Lower leg skin (tissue), 3 donors: ENCODE measurements at regions not wholly inside any gene's neighbourhood (a gene's known extent, or its start where the extent isn't known, plus 50 kb on each side); places are given as distances from the start of the nearest gene placed in this dataset.

Source experiments
- POLR2A ChIP-seq, 2 donors: fragments of 450-650 bp; IDR thresholded peaks; one replicate each; pipeline ENCODE4 v1.6.1; 2016 to 2017; ENCODE audit warnings: antibody characterized with exemption in 2 of 2, mild to moderate bottlenecking in 1 of 2, moderate library complexity in 1 of 2
- TF ChIP-seq, protein P1 (sequence below), 3 donors: fragments of 450-650 bp; IDR thresholded peaks; one replicate each; pipeline ENCODE4 v1.5.1; 2016; ENCODE audit warnings: antibody characterized with exemption in 3 of 3, mild to moderate bottlenecking in 3 of 3, moderate library complexity in 2 of 3

GRCh38 chr2:176646033-176646615 lies 376.9 kb downstream of the MTX2 start:
- TF ChIP-seq, protein P1, sequence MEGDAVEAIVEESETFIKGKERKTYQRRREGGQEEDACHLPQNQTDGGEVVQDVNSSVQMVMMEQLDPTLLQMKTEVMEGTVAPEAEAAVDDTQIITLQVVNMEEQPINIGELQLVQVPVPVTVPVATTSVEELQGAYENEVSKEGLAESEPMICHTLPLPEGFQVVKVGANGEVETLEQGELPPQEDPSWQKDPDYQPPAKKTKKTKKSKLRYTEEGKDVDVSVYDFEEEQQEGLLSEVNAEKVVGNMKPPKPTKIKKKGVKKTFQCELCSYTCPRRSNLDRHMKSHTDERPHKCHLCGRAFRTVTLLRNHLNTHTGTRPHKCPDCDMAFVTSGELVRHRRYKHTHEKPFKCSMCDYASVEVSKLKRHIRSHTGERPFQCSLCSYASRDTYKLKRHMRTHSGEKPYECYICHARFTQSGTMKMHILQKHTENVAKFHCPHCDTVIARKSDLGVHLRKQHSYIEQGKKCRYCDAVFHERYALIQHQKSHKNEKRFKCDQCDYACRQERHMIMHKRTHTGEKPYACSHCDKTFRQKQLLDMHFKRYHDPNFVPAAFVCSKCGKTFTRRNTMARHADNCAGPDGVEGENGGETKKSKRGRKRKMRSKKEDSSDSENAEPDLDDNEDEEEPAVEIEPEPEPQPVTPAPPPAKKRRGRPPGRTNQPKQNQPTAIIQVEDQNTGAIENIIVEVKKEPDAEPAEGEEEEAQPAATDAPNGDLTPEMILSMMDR (IDR thresholded peaks at IDR 0.05): no peak
- no peak for TF ChIP-seq POLR2A (IDR thresholded peaks at IDR 0.05)
